GM21529 (cell line): ENCODE measurements at regions not wholly inside any gene's neighbourhood (a gene's known extent, or its start where the extent isn't known, plus 50 kb on each side); places are given as distances from the start of the nearest gene placed in this dataset.
"Not testable (repeated sequence)": the region's sequence is repeated elsewhere in the genome, so short reads cannot be mapped to it uniquely, and the experiment has no call there.

Experiments
- ATAC-seq: cut with Tn5 transposase; IDR thresholded peaks from one replicate; pipeline ENCODE4 v1.9.1; 2021; ENCODE audit not compliant: unreplicated experiment

- ATAC-seq, result no peak
Measured at GRCh38 chr15:39016706-39017105, 452.1 kb upstream of the RASGRP1 start.

GRCh38 chr15:39018966-39019365 lies 454.4 kb upstream of the RASGRP1 start:
- ATAC-seq, result no peak

GRCh38 chr15:39021341-39021740 lies 456.7 kb upstream of the RASGRP1 start:
- no peak for ATAC-seq

- ATAC-seq, result no peak
Measured at GRCh38 chr15:39022532-39023305, 458.1 kb upstream of the RASGRP1 start.

- ATAC-seq, result no peak
Measured at GRCh38 chr15:39025321-39025720, 460.7 kb upstream of the RASGRP1 start.

- ATAC-seq, result no peak
Measured at GRCh38 chr15:39025881-39026280, 461.3 kb upstream of the RASGRP1 start.

- ATAC-seq, result no peak
Measured at GRCh38 chr15:39028069-39028468, 463.5 kb upstream of the RASGRP1 start.

GRCh38 chr15:39029741-39030140 lies 465.1 kb upstream of the RASGRP1 start:
- no peak for ATAC-seq

- no peak for ATAC-seq
Measured at GRCh38 chr15:39030291-39031070, 465.9 kb upstream of the RASGRP1 start.

- ATAC-seq, result no peak
Measured at GRCh38 chr15:39031596-39031995, 467.0 kb upstream of the RASGRP1 start.

GRCh38 chr15:39034816-39035215 lies 470.2 kb upstream of the RASGRP1 start:
- ATAC-seq, result no peak

- ATAC-seq, result not testable (repeated sequence)
Measured at GRCh38 chr15:39037611-39038010, 473.0 kb upstream of the RASGRP1 start.

GRCh38 chr15:39040861-39041260 lies 476.2 kb upstream of the RASGRP1 start:
- ATAC-seq, result no peak

- no peak for ATAC-seq
Measured at GRCh38 chr15:39041979-39042495, 477.4 kb upstream of the RASGRP1 start.

- ATAC-seq, result no peak
Measured at GRCh38 chr15:39051626-39052322, 487.2 kb upstream of the RASGRP1 start.

GRCh38 chr15:39052323-39052705 lies 487.7 kb upstream of the RASGRP1 start:
- ATAC-seq, result no peak

GRCh38 chr15:39053480-39053879 lies 488.9 kb upstream of the RASGRP1 start:
- no peak for ATAC-seq

- ATAC-seq, result no peak
Measured at GRCh38 chr15:39054128-39054732, 489.6 kb upstream of the RASGRP1 start.

GRCh38 chr15:39056357-39056756 lies 491.7 kb upstream of the RASGRP1 start:
- no peak for ATAC-seq

- ATAC-seq, result no peak
Measured at GRCh38 chr15:39058351-39059131, 493.9 kb upstream of the RASGRP1 start.
